ENCODE measurements at regions not wholly inside any gene's neighbourhood (a gene's known extent, or its start where the extent isn't known, plus 50 kb on each side); places are given as distances from the start of the nearest gene placed in this dataset.

DNA sequence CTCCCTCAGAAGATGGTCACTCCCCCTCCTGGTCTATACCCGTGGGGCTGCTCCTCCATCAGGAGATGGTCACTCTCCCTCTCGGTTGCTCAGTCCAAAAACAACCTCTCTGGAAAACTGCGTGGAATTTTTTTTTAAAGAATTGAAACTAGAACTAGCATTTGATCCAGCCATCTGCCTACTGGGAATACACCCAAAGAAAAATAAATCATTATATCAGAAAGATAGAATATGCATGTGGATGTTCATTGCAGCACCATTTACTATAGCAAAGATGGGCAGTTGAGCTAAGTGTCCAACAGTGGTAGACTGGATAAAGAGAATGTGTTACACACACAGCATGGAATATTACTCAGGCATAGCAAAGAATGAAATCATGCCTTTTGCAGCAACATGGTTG, 75.7 kb upstream of the B3GAT1 start:
- H3K27me3 Mint-ChIP-seq: peaks cover 3% of the 10 kb centered on the region
- POLR2A ChIA-PET: no interaction called here

DNA sequence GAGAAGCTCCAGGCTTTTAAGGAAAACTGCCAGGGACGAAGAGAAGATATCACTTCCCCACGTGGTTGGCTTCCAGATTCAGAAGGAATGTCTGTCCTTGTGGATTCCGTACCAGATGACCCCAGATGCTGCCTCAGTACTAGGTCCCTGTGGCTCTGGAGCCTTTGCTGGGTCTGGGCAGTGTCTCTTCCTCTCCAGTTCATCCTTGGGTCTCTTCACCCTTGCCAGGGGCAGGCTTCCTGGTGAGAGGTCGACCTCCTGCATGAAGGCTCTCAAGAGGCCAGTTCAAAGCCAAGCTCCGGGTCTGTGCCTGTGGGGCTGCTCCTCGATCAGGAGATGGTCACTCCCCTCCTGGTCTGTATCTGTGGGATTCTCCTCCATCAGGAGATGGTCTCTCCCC, 74.7 kb upstream of the B3GAT1 start:
- peaks cover 0 to 3% (median 0%) of the 10 kb centered on the region in 3 donors for H3K9me3 ChIP-seq (ENCODE audit: control extremely low read depth in 1 of 3, control insufficient read depth in 2 of 3, insufficient read depth in 1 of 3, low read length in 2 of 3)
- H3K27ac ChIP-seq (ENCODE audit: low read length in 2 of 2): no peak overlapping the region
- intact Hi-C loops (cut with micrococcal nuclease): no loop called here
- no peak overlapping the region for H3K27ac Mint-ChIP-seq
- ChIA-PET POLR2A (no interaction called here), CTCF (no interaction called here)
- H3K4me2 ChIP-seq (replicated peaks; ENCODE audit: low read depth, low read length, poor library complexity, severe bottlenecking): no peak overlapping the region
- no peaks in the 10 kb centered on the region for H3K36me3 ChIP-seq (replicated peaks in 1 of 2; ENCODE audit: control extremely low read depth in 1 of 2, control insufficient read depth in 1 of 2, extremely low read depth in 1 of 2, insufficient read depth in 2 of 2, low read length in 1 of 2)
- no peaks in the 10 kb centered on the region for H3K4me1 Mint-ChIP-seq
- no peak overlapping the region for H3K4me3 Mint-ChIP-seq
- H3K9ac ChIP-seq (ENCODE audit: low read length): no peak overlapping the region
- no peaks in the 10 kb centered on the region for H3K27me3 ChIP-seq (replicated peaks in 1 of 4; ENCODE audit: control extremely low read depth in 1 of 4, control insufficient read depth in 3 of 4, insufficient read depth in 4 of 4, low read length in 3 of 4)
- H3K4me1 ChIP-seq (ENCODE audit: control insufficient read depth in 2 of 2, insufficient read depth in 2 of 2, low read length in 2 of 2): no peaks in the 10 kb centered on the region
- no peak overlapping the region for H3K4me3 ChIP-seq (ENCODE audit: control extremely low read depth in 1 of 5, extremely low read depth in 1 of 5, insufficient read depth in 1 of 5, low read depth in 2 of 5, low read length in 4 of 5)
- no peaks in the 10 kb centered on the region for H4K20me1 ChIP-seq (ENCODE audit: control insufficient read depth, insufficient read depth, low read length, poor library complexity, severe bottlenecking)
- peaks cover 3% of the 10 kb centered on the region for H3K27me3 Mint-ChIP-seq
- TF ChIP-seq EZH2 (IDR thresholded peaks at IDR 0.05; ENCODE audit: borderline replicate concordance, insufficient read depth, low read depth, low read length, poor library complexity, severe bottlenecking): no peak
- TF ChIP-seq, protein P1, sequence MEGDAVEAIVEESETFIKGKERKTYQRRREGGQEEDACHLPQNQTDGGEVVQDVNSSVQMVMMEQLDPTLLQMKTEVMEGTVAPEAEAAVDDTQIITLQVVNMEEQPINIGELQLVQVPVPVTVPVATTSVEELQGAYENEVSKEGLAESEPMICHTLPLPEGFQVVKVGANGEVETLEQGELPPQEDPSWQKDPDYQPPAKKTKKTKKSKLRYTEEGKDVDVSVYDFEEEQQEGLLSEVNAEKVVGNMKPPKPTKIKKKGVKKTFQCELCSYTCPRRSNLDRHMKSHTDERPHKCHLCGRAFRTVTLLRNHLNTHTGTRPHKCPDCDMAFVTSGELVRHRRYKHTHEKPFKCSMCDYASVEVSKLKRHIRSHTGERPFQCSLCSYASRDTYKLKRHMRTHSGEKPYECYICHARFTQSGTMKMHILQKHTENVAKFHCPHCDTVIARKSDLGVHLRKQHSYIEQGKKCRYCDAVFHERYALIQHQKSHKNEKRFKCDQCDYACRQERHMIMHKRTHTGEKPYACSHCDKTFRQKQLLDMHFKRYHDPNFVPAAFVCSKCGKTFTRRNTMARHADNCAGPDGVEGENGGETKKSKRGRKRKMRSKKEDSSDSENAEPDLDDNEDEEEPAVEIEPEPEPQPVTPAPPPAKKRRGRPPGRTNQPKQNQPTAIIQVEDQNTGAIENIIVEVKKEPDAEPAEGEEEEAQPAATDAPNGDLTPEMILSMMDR (IDR thresholded peaks at IDR 0.05): no peak
- no peaks in the 10 kb centered on the region for H3K79me2 ChIP-seq (ENCODE audit: control insufficient read depth, insufficient read depth, low read length)
- ATAC-seq (ENCODE audit: low read depth): no peak
- no peak overlapping the region for H2AFZ ChIP-seq (ENCODE audit: insufficient read depth, low read depth, low read length, poor library complexity, severe bottlenecking)
- no peak for DNase-seq
- H3K9me3 Mint-ChIP-seq (ENCODE audit: insufficient read depth): no peaks in the 10 kb centered on the region
- WGBS (ENCODE audit: insufficient coverage): 80% methylated on average over 6 of the region's 6 CpGs

More for the DNA sequence above, 75.7 kb upstream of the B3GAT1 start:
- ATAC-seq (ENCODE audit: low read depth) (no peak), DNase-seq (no peak)
- Histone ChIP-seq H3K4me2 (replicated peaks; ENCODE audit: low read depth, low read length, poor library complexity, severe bottlenecking) (no peak overlapping the region), H3K27me3 (replicated peaks in 1 of 4; ENCODE audit: control extremely low read depth in 1 of 4, control insufficient read depth in 3 of 4, insufficient read depth in 4 of 4, low read length in 3 of 4) (no peaks in the 10 kb centered on the region), H4K20me1 (ENCODE audit: control insufficient read depth, insufficient read depth, low read length, poor library complexity, severe bottlenecking) (no peaks in the 10 kb centered on the region), H2AFZ (ENCODE audit: insufficient read depth, low read depth, low read length, poor library complexity, severe bottlenecking) (no peak overlapping the region), H3K9ac (ENCODE audit: low read length) (no peak overlapping the region), H3K4me1 (ENCODE audit: control insufficient read depth in 2 of 2, insufficient read depth in 2 of 2, low read length in 2 of 2) (no peaks in the 10 kb centered on the region), H3K9me3 (ENCODE audit: control extremely low read depth in 1 of 3, control insufficient read depth in 2 of 3, insufficient read depth in 1 of 3, low read length in 2 of 3) (peaks cover 0 to 3% (median 0%) of the 10 kb centered on the region in 3 donors), H3K79me2 (ENCODE audit: control insufficient read depth, insufficient read depth, low read length) (no peaks in the 10 kb centered on the region), H3K36me3 (replicated peaks in 1 of 2; ENCODE audit: control extremely low read depth in 1 of 2, control insufficient read depth in 1 of 2, extremely low read depth in 1 of 2, insufficient read depth in 2 of 2, low read length in 1 of 2) (no peaks in the 10 kb centered on the region), H3K27ac (ENCODE audit: low read length in 2 of 2) (no peak overlapping the region), H3K4me3 (ENCODE audit: control extremely low read depth in 1 of 5, extremely low read depth in 1 of 5, insufficient read depth in 1 of 5, low read depth in 2 of 5, low read length in 4 of 5) (no peak overlapping the region)
- H3K27ac Mint-ChIP-seq: no peak overlapping the region
- 80% methylated on average over 1 of the region's 3 CpGs for WGBS (ENCODE audit: insufficient coverage)
- CTCF ChIA-PET: no interaction called here
- H3K9me3 Mint-ChIP-seq (ENCODE audit: insufficient read depth): no peaks in the 10 kb centered on the region
- intact Hi-C loops (cut with micrococcal nuclease): no loop called here
- TF ChIP-seq, protein P1 (IDR thresholded peaks at IDR 0.05): no peak
- TF ChIP-seq EZH2 (IDR thresholded peaks at IDR 0.05; ENCODE audit: borderline replicate concordance, insufficient read depth, low read depth, low read length, poor library complexity, severe bottlenecking): no peak
- H3K4me1 Mint-ChIP-seq: no peaks in the 10 kb centered on the region
- no peak overlapping the region for H3K4me3 Mint-ChIP-seq
